Omental fat pad (tissue), 3 donors: ENCODE measurements at regions not wholly inside any gene's neighbourhood (a gene's known extent, or its start where the extent isn't known, plus 50 kb on each side); places are given as distances from the start of the nearest gene placed in this dataset.

Experiments
- ATAC-seq: fragments of 150-250 bp; one replicate; pipeline ENCODE4 v1.9.1; 2016; ENCODE audit warnings: mild to moderate bottlenecking, moderate library complexity; ENCODE audit not compliant: low FRiP score
- DNase-seq: peaks from one replicate; pipeline ENCODE4 v3.0.0-alpha.2; 2019; ENCODE audit warnings: low spot score
- CTCF ChIP-seq, 3 donors: fragments of 450-650 bp; IDR thresholded peaks; one replicate each; pipeline ENCODE4 v1.5.1; 2016 to 2017; ENCODE audit warnings: antibody characterized with exemption in 3 of 3, mild to moderate bottlenecking in 3 of 3, moderate library complexity in 2 of 3

- no peak for TF ChIP-seq CTCF (IDR thresholded peaks at IDR 0.05)
- no peak for DNase-seq
- ATAC-seq: no peak
These were observed 423.5 kb upstream of the B3GAT1 start for GRCh38 chr11:134835561-134835960.

DNA sequence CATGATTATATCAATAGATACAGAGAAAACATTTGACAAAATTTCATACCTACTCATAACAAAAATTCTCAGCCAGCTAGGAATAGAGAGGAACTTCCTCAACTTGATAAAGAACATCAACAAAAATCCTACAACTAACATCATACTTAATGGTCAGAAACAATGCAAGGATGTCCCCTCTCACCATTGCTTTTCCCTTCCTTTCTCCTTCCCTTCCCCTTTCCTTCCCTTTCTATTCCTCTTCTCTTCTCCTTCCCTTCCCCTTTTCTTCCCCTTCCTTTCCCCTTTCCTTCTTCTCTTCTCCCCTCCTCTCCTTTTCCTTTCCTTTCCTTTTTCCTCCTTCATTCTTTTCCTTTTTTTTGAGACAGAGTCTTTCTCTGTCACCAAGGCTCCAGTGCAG, 418.3 kb upstream of the B3GAT1 start:
- no peak for ATAC-seq
- TF ChIP-seq CTCF (IDR thresholded peaks at IDR 0.05): no peak
- DNase-seq: no peak

DNA sequence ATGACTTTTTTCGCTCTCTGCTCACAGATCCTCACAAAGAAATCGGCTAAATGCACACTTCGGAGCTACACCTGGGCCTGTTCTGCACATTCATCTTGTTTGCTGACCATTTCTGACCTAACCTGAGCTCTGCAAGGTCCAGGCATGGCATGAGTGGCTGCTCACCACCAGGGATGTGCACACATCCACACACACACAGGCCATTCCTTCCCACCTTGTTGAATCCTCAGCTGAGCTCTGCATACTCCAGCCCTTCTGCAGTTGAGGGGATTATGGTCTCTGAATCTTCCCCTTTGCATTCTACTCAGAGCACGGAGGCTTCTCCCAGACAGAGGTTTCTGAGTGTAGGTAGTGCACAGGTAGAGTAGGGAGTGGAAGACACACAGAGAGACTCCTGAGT, 411.9 kb upstream of the B3GAT1 start:
- DNase-seq (no peak), ATAC-seq (no peak)
- TF ChIP-seq CTCF (IDR thresholded peaks at IDR 0.05): no peak

DNA sequence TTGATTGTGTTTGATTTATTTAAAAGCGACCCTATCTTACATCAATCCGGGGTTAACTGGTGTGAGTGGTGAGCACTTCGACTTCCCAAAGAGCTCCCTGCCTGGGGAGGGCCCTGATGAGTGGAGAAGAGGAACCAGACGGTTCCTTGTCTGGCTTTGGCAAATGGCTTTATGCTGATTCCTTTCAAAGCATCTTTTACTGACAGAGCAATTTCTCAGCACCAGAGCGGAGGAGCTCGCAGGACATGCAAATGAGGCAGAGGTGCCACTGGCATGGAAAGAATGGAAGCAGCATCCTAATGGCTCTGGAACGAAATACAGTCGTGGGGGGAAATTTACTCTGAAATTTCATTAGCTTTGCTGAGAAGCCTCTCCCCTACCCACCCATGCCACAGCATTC, 410.9 kb upstream of the B3GAT1 start:
- no peak for ATAC-seq
- no peak for TF ChIP-seq CTCF (IDR thresholded peaks at IDR 0.05)
- DNase-seq: no peak

- DNase-seq: no peak
- no peak for TF ChIP-seq CTCF (IDR thresholded peaks at IDR 0.05)
- no peak for ATAC-seq
These were observed 409.4 kb upstream of the B3GAT1 start for GRCh38 chr11:134821422-134821821.

DNA sequence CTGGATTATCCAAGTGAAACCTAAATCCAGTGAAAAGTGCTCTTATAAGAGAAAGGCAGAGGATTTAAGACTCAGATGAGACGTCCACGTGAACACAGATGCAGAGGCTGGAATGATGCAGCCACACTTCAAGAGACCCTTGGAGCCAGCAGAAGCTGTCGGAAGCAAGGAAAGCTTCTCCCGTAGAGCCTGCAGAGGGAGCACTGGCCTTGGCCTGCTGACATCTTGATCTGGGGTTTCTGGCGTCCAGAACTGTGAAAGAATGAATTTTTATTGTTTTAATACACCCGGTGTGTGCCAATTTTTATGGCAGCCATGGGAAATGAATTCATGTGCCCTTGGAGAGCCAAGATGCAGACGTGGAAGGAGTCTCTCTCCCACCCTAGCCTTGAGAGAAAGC, 407.0 kb upstream of the B3GAT1 start:
- ATAC-seq (no peak), DNase-seq (no peak)
- no peak for TF ChIP-seq CTCF (IDR thresholded peaks at IDR 0.05)

- DNase-seq: no peak
- ATAC-seq: no peak
- no peak for TF ChIP-seq CTCF (IDR thresholded peaks at IDR 0.05)
These were observed 406.5 kb upstream of the B3GAT1 start for GRCh38 chr11:134818516-134818915.
